Transverse colon (tissue), 3 donors: ENCODE measurements at regions not wholly inside any gene's neighbourhood (a gene's known extent, or its start where the extent isn't known, plus 50 kb on each side); places are given as distances from the start of the nearest gene placed in this dataset.

Experiments
- CTCF ChIP-seq, 5 experiments: fragments of 200-600 bp in 3 of 5; fragments of 450-650 bp in 2 of 5; sonication (generic) in 3 of 5; IDR thresholded peaks; 1 replicate in 2 of 5; 2 replicates in 3 of 5; pipeline ENCODE4 v1.5.1; 2016 to 2017; ENCODE audit warnings: antibody characterized with exemption in 5 of 5, inconsistent platforms in 3 of 5, mild to moderate bottlenecking in 2 of 5, moderate library complexity in 1 of 5
- POLR2A ChIP-seq: fragments of 450-650 bp; IDR thresholded peaks from one replicate; pipeline ENCODE4 v1.6.1; 2016; ENCODE audit warnings: antibody characterized with exemption, mild to moderate bottlenecking, moderate library complexity

GRCh38 chr1:244318078-244318477, 133.6 kb downstream of the ADSS2 start:
- TF ChIP-seq CTCF (IDR thresholded peaks at IDR 0.05) (no peak), POLR2A (no peak)
